Vagina (tissue), 2 donors: ENCODE measurements at regions not wholly inside any gene's neighbourhood (a gene's known extent, or its start where the extent isn't known, plus 50 kb on each side); places are given as distances from the start of the nearest gene placed in this dataset.

Experiments
- DNase-seq, 2 donors: peaks; one replicate each; pipeline ENCODE4 v3.0.0-alpha.2; 2017; ENCODE audit errors: extremely low spot score in 2 of 2
- H3K27ac ChIP-seq: fragments of 200-600 bp; sonication (generic); one replicate; pipeline ENCODE4 v1.5.1; 2019
- H3K27me3 ChIP-seq: fragments of 200-600 bp; sonication (generic); one replicate; pipeline ENCODE4 v1.5.1; 2019
- H3K36me3 ChIP-seq, 2 donors: fragments of 200-600 bp; sonication (generic); one replicate each; pipeline ENCODE4 v1.5.1; 2017 to 2019
- H3K4me1 ChIP-seq: fragments of 200-600 bp; sonication (generic); one replicate; pipeline ENCODE4 v1.5.1; 2019
- H3K4me3 ChIP-seq, 2 donors: fragments of 200-600 bp; sonication (generic); 1 replicate in 1 of 2; 2 replicates in 1 of 2; pipeline ENCODE4 v1.5.1; 2016 to 2019
- H3K9me3 ChIP-seq: fragments of 200-600 bp; sonication (generic); one replicate; pipeline ENCODE4 v1.5.1; 2019
- POLR2A ChIP-seq, 2 donors: fragments of 450-650 bp; IDR thresholded peaks; one replicate each; pipeline ENCODE4 v1.6.1; 2017; ENCODE audit warnings: antibody characterized with exemption in 2 of 2, mild to moderate bottlenecking in 2 of 2, moderate library complexity in 2 of 2
- POLR2AphosphoS5 ChIP-seq, 2 donors: sonication (generic); formaldehyde crosslinking; IDR thresholded peaks; one replicate each; pipeline ENCODE4 v1.9.0; 2017; ENCODE audit warnings: antibody characterized with exemption in 2 of 2, mild to moderate bottlenecking in 2 of 2, low read depth in 1 of 2; ENCODE audit not compliant: insufficient read depth in 1 of 2
- intact Hi-C: fragments of 100-400 bp; cut with DNase I; formaldehyde crosslinking; loops from one replicate; pipeline ENCODE4 v1.15.1; 2023
- TF ChIP-seq, protein P1 (sequence below), 3 experiments: fragments of 450-650 bp in 2 of 3; fragments of 200-600 bp in 1 of 3; sonication (generic) in 1 of 3; IDR thresholded peaks; one replicate each; pipeline ENCODE4 v1.5.1; 2017 to 2019; ENCODE audit warnings: antibody characterized with exemption in 3 of 3, mild to moderate bottlenecking in 2 of 3, moderate library complexity in 2 of 3

DNA sequence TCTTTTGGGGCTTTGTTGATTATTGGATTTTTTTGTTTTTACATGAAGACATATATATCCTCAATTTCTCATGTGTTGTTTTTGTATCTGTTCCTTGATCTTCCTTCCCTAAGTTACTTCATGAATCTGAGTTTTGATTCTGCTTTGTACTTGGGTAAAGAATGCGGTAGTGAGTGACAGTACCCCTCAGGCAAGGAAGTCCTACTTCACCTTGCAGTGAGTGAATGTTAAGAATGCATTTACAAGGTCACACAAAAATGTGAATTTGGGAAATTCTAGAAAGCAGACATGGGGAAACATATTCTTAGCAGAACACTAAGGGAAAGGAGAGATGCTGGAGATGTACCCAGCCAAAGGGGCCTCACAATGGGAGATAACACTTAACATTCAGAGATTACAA is 373.1 kb upstream of the LCORL start:
- intact Hi-C loops: no loop called here
- H3K9me3 ChIP-seq: no peaks in the 10 kb centered on the region

DNA sequence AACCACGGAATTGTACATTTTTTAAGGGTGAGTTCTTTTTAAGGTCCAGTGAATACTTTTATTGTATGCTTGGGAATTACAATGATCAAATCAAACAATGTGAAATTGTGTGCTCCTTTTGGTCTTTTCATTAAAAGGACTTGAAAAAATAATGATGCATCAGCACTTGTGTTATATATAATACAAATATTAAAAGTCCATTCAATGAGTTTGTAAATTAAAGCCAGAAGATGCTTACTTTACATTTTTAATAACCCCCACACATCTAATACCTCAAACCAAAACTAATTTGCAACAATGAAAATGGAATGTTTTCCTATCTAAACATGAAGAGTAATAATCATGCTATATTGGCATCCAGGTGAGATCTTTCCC is 369.8 kb upstream of the LCORL start:
- Histone ChIP-seq H3K9me3 (no peaks in the 10 kb centered on the region), H3K27me3 (no peaks in the 10 kb centered on the region), H3K4me3 (no peak overlapping the region), H3K27ac (no peak overlapping the region), H3K36me3 (no peaks in the 10 kb centered on the region), H3K4me1 (no peaks in the 10 kb centered on the region)
- no peak for DNase-seq
- intact Hi-C loops: no loop called here
- TF ChIP-seq POLR2A (IDR thresholded peaks at IDR 0.05): no peak
- TF ChIP-seq, protein P1, sequence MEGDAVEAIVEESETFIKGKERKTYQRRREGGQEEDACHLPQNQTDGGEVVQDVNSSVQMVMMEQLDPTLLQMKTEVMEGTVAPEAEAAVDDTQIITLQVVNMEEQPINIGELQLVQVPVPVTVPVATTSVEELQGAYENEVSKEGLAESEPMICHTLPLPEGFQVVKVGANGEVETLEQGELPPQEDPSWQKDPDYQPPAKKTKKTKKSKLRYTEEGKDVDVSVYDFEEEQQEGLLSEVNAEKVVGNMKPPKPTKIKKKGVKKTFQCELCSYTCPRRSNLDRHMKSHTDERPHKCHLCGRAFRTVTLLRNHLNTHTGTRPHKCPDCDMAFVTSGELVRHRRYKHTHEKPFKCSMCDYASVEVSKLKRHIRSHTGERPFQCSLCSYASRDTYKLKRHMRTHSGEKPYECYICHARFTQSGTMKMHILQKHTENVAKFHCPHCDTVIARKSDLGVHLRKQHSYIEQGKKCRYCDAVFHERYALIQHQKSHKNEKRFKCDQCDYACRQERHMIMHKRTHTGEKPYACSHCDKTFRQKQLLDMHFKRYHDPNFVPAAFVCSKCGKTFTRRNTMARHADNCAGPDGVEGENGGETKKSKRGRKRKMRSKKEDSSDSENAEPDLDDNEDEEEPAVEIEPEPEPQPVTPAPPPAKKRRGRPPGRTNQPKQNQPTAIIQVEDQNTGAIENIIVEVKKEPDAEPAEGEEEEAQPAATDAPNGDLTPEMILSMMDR (IDR thresholded peaks at IDR 0.05): no peak

More for the DNA sequence above, 373.1 kb upstream of the LCORL start:
- no peak for DNase-seq
- TF ChIP-seq, protein P1 (IDR thresholded peaks at IDR 0.05): no peak
- TF ChIP-seq POLR2AphosphoS5 (IDR thresholded peaks at IDR 0.05; ENCODE audit: insufficient read depth in 1 of 2, low read depth in 1 of 2) (no peak), POLR2A (IDR thresholded peaks at IDR 0.05) (no peak)
- Histone ChIP-seq H3K4me3 (no peak overlapping the region), H3K36me3 (no peaks in the 10 kb centered on the region), H3K27me3 (no peaks in the 10 kb centered on the region), H3K27ac (no peak overlapping the region), H3K4me1 (no peaks in the 10 kb centered on the region)

DNA sequence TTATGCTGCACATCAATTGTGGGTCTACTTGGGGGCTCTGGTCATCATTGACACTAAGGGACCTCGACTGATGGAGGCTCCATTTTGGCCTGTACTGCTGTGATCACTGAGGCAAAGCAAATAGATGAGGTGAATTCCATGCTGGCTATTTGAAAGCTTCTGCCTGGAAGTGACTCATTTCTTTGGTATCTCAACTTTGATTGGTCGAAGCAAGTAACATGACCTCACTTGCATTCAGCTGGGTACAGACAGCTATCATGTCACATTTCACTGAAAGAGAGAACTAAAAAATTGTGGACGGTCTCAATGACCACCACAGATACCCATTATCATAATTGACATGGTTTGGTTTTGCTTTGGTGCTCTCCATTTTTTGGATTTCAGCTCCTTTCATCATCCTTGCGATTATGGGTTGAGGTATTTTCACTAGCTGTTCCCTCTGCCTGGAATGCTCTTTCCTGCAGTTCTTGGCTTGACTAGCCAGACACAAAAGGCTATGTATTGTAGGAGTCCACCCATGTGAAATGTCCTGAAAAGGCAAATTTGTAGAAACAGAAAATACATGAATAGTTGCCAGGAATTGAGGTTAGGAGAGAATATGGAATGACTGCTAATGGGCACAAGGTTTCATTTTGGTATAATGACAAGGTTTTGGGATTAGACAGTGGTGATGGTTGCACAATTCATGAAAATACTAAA is 369.2 kb upstream of the LCORL start:
- TF ChIP-seq POLR2A (IDR thresholded peaks at IDR 0.05): no peak
- TF ChIP-seq POLR2AphosphoS5 (IDR thresholded peaks at IDR 0.05; ENCODE audit: insufficient read depth in 1 of 2, low read depth in 1 of 2): no peak
- TF ChIP-seq, protein P1 (IDR thresholded peaks at IDR 0.05): no peak
- Histone ChIP-seq H3K4me3 (no peak overlapping the region), H3K4me1 (no peaks in the 10 kb centered on the region), H3K9me3 (no peaks in the 10 kb centered on the region), H3K27ac (no peak overlapping the region), H3K36me3 (no peaks in the 10 kb centered on the region), H3K27me3 (no peaks in the 10 kb centered on the region)
- DNase-seq: no peak
- intact Hi-C loops: no loop called here

DNA sequence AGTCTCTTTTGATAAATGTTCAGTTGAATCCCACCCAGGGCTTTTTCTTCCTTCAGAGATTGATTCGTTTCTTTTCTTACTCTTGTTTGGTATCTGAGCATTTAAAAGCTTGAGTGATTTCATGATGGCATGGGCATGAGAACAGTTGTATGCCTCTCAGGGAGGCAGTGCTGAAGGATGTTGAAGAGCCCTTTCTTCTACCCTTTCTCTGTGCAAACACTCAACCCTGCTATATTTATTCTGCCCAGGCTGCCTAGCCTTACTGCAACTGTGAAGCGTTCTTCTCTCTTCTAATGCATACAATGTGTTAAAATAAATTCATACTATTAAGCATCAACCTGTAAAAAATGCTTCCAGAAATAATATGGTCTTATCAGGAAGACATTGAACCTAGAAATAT is 367.6 kb upstream of the LCORL start:
- Histone ChIP-seq H3K4me3 (no peak overlapping the region), H3K36me3 (no peaks in the 10 kb centered on the region)
- TF ChIP-seq, protein P1 (IDR thresholded peaks at IDR 0.05): no peak
- TF ChIP-seq POLR2AphosphoS5 (IDR thresholded peaks at IDR 0.05; ENCODE audit: insufficient read depth in 1 of 2, low read depth in 1 of 2) (no peak), POLR2A (IDR thresholded peaks at IDR 0.05) (no peak)

DNA sequence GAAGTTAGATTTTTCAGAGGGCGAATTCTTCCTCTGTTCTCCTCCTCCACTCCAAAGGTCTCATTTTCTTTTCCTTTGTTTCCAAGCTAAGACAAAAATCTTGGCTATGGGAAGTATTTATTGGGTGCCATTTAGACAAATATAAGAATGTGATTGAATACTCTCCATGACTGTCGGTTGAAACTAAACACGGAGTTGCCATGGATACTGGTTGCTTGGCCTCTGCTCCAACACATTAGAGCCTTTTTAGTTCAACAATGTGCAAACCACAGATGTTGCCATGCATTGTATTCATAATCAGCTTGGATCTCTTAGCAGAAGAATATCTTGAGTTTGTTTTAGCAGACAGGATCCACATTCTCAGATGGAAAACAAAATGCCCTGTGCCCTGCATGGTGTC is 366.5 kb upstream of the LCORL start:
- TF ChIP-seq POLR2AphosphoS5 (IDR thresholded peaks at IDR 0.05; ENCODE audit: insufficient read depth in 1 of 2, low read depth in 1 of 2): no peak
- no peak for TF ChIP-seq POLR2A (IDR thresholded peaks at IDR 0.05)
- no peaks in the 10 kb centered on the region for H3K27me3 ChIP-seq
- no peak overlapping the region for H3K4me3 ChIP-seq
- no peaks in the 10 kb centered on the region for H3K4me1 ChIP-seq
- no peaks in the 10 kb centered on the region for H3K9me3 ChIP-seq
- no peak overlapping the region for H3K27ac ChIP-seq
- intact Hi-C loops: no loop called here
- DNase-seq: no peak
- H3K36me3 ChIP-seq: no peaks in the 10 kb centered on the region

More for the DNA sequence above, 367.6 kb upstream of the LCORL start:
- H3K27ac ChIP-seq: no peak overlapping the region
- intact Hi-C loops: no loop called here
- H3K9me3 ChIP-seq: no peaks in the 10 kb centered on the region
- H3K4me1 ChIP-seq: no peaks in the 10 kb centered on the region
- DNase-seq: no peak
- H3K27me3 ChIP-seq: no peaks in the 10 kb centered on the region
